ENCODE measurements at regions not wholly inside any gene's neighbourhood (a gene's known extent, or its start where the extent isn't known, plus 50 kb on each side); places are given as distances from the start of the nearest gene placed in this dataset.
A peak's percentile ranks its signal among the peaks of the same experiment; 100 is the strongest.

DNA sequence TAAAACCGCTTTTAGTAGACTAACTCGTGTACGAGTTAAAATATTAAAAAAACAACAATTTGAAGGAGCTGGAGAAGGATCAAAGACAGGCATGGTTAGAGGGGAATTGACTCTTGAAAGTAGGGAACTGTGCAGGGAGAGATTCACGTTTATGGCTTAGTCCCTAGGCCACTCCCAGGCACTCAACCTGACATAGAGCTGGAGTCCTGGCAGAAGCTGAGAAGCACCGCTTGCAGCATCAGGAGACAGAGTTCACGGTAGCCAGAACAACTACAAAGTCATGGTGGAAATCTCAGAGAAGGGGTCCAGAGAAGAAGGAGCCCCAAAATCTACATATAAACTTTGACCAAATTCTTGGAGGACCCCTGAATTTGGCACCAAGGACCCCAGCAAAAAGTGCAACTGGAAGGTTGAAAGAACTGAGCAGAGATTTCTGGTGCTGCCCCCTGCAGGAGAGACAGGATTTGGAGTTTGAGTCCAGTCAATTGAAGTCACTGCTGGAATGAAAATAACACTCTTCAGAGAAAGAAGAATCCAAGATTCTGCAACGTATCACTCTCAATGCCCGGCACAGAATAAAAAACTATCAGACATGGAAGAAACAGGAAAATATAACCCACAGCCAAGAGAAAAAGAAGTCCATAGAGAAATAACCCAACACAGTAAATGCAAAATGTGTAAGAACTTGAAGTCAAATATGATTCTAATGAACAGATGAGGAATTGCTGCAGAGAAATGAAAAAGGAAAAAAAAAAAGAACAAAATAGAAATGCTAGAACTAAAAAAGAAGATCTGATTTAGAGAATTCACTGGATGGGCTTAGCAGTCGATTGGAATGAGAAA is 493.3 kb upstream of the PODXL start:
- H3K9me2 ChIP-seq (replicated peaks; ENCODE audit: control insufficient read depth, low read length) = no peaks in the 10 kb centered on the region
- no peak overlapping the region for H3K27ac ChIP-seq (ENCODE audit: low read depth, low read length)
- H3K36me3 ChIP-seq (ENCODE audit: control insufficient read depth, low read length) = no peaks in the 10 kb centered on the region
- no peaks in the 10 kb centered on the region for H3K4me1 ChIP-seq (ENCODE audit: control insufficient read depth, low read length)
- H3K4me3 ChIP-seq (ENCODE audit: low read length) = no peak overlapping the region
- TF ChIP-seq CTCF (IDR thresholded peaks at IDR 0.05; ENCODE audit: low read depth, low read length, poor library complexity, severe bottlenecking) (peak; percentile 95), EZH2phosphoT487 (IDR thresholded peaks at IDR 0.05; ENCODE audit: borderline replicate concordance, low read length) (no peak)
- H3F3A ChIP-seq (ENCODE audit: control insufficient read depth, insufficient read depth) = no peaks in the 10 kb centered on the region
- H3K9me3 ChIP-seq (ENCODE audit: control insufficient read depth, insufficient read depth, low read length) = no peaks in the 10 kb centered on the region
- no peaks in the 10 kb centered on the region for H3K79me2 ChIP-seq (ENCODE audit: control insufficient read depth, low read length)
- peaks cover 11% of the 10 kb centered on the region; the same call in 1 of the 2 replicates for H3K27me3 ChIP-seq (ENCODE audit: control insufficient read depth, low read length)
- no peaks in the 10 kb centered on the region for H4K20me1 ChIP-seq (ENCODE audit: control insufficient read depth, insufficient read depth, low read depth, low read length)
- H3K4me2 ChIP-seq (ENCODE audit: low read length) = no peak overlapping the region

DNA sequence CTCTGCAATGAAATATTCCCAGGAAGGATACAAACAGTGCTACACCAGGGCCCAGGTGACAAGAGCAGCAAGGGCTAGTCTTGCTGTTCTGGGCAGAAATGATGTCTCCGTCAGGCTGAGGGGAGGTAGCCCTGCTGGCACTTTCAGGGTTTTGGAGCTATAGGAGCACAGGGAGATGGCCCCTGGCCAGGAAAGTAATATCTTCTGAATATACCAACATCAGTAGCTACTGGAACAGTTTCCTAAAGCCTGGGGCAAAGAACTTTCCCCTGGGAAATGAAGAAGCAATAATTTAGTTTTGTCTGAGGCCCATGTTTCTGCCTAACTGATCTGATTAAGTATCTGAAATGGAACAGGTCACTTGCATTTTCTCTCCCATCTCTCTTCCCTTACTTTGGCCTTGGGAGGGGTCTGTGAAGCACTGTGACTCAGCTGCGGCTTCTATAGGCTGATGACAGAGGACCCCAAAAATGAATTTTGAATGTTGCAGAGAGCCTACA is 489.1 kb upstream of the PODXL start:
- H3K9me3 ChIP-seq (ENCODE audit: control insufficient read depth, insufficient read depth, low read length) = no peaks in the 10 kb centered on the region
- H3K4me1 ChIP-seq (ENCODE audit: control insufficient read depth, low read length) = no peaks in the 10 kb centered on the region
- no peaks in the 10 kb centered on the region for H3K36me3 ChIP-seq (ENCODE audit: control insufficient read depth, low read length)
- no peak overlapping the region for H3K4me2 ChIP-seq (ENCODE audit: low read length)
- H3F3A ChIP-seq (ENCODE audit: control insufficient read depth, insufficient read depth) = no peaks in the 10 kb centered on the region
- H3K27ac ChIP-seq (ENCODE audit: low read depth, low read length) = no peak overlapping the region
- H3K9me2 ChIP-seq (replicated peaks; ENCODE audit: control insufficient read depth, low read length) = no peaks in the 10 kb centered on the region
- H3K27me3 ChIP-seq (ENCODE audit: control insufficient read depth, low read length) = peaks cover 11% of the 10 kb centered on the region; the same call in 1 of the 2 replicates
- no peaks in the 10 kb centered on the region for H3K79me2 ChIP-seq (ENCODE audit: control insufficient read depth, low read length)
- H3K4me3 ChIP-seq (ENCODE audit: low read length) = no peak overlapping the region
- H4K20me1 ChIP-seq (ENCODE audit: control insufficient read depth, insufficient read depth, low read depth, low read length) = no peaks in the 10 kb centered on the region
- no peak for TF ChIP-seq EZH2phosphoT487 (IDR thresholded peaks at IDR 0.05; ENCODE audit: borderline replicate concordance, low read length)
- no peak for TF ChIP-seq CTCF (IDR thresholded peaks at IDR 0.05; ENCODE audit: low read depth, low read length, poor library complexity, severe bottlenecking)

DNA sequence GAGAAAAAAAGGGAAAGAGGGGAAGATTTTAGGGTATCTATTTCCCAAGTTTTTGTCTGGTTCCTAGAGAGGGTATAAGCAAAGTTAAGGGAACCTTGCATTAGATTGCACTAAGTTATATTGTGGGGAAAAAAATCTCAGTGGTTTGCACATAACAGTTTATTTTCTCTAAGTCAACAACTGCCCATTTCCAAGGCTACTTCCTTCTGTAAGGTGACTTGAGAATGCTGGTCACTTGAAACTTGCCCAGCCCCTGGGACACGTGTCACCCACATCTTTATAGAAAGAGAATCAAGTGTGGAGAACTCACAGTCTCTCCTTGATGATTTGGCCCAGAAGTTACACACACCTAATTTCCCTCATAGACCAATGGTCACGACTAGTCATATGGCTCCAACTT is 488.6 kb upstream of the PODXL start:
- Histone ChIP-seq H3K4me3 (ENCODE audit: low read length) (no peak overlapping the region), H3K79me2 (ENCODE audit: control insufficient read depth, low read length) (no peaks in the 10 kb centered on the region), H3K27me3 (ENCODE audit: control insufficient read depth, low read length) (peaks cover 11% of the 10 kb centered on the region; the same call in 1 of the 2 replicates), H3K27ac (ENCODE audit: low read depth, low read length) (no peak overlapping the region), H4K20me1 (ENCODE audit: control insufficient read depth, insufficient read depth, low read depth, low read length) (no peaks in the 10 kb centered on the region), H3K4me2 (ENCODE audit: low read length) (no peak overlapping the region), H3K9me2 (replicated peaks; ENCODE audit: control insufficient read depth, low read length) (no peaks in the 10 kb centered on the region), H3K9me3 (ENCODE audit: control insufficient read depth, insufficient read depth, low read length) (no peaks in the 10 kb centered on the region), H3K36me3 (ENCODE audit: control insufficient read depth, low read length) (no peaks in the 10 kb centered on the region), H3K4me1 (ENCODE audit: control insufficient read depth, low read length) (no peaks in the 10 kb centered on the region), H3F3A (ENCODE audit: control insufficient read depth, insufficient read depth) (no peaks in the 10 kb centered on the region)
- TF ChIP-seq CTCF (IDR thresholded peaks at IDR 0.05; ENCODE audit: low read depth, low read length, poor library complexity, severe bottlenecking) (no peak), EZH2phosphoT487 (IDR thresholded peaks at IDR 0.05; ENCODE audit: borderline replicate concordance, low read length) (no peak)
